GM10248 (cell line): ENCODE measurements at regions not wholly inside any gene's neighbourhood (a gene's known extent, or its start where the extent isn't known, plus 50 kb on each side); places are given as distances from the start of the nearest gene placed in this dataset.

Experiments used
- CTCF ChIA-PET: fragments of 300-600 bp; sonication (Branson Sonifier 250); formaldehyde crosslinking; extraction: SDS; loops from one replicate; lab custom pipeline; 2021; ENCODE audit warnings: antibody characterized with exemption; lab: Yijun Ruan, JAX
- POLR2A ChIA-PET: fragments of 350-650 bp; sonication (Branson Sonifier 250); formaldehyde crosslinking; extraction: SDS; loops from one replicate; lab custom pipeline; 2020; ENCODE audit warnings: antibody characterized with exemption; lab: Yijun Ruan, JAX
- DNase-seq: peaks from one replicate; pipeline ENCODE4 v3.0.0; 2012; ENCODE audit errors: extremely low spot score
- TF ChIP-seq, protein P1 (sequence below): IDR thresholded peaks from 2 replicates; pipeline ENCODE4 v1.5.1; 2012; ENCODE audit warnings: mild to moderate bottlenecking, low read depth; ENCODE audit errors: extremely low read depth, missing control alignments, control extremely low read depth

DNA sequence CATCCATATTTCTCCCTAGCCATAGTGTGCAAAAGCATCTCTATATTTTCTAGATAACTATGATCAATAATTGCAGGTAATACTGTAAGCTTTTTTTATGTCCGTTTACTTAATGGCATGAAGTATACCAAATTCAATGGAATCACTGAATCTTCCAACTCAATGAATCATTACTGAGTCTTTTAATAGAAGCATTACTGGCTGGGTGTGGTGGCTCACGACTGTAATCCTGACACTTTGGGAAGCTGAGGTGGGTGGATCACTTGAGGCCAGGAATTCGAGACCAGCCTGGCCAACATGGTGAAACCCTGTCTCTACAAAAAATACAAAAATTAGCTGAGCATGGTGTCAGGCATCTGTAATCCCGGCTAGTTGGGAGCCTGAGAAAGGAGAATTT, 372.5 kb downstream of the BMPER start:
- TF ChIP-seq, protein P1, sequence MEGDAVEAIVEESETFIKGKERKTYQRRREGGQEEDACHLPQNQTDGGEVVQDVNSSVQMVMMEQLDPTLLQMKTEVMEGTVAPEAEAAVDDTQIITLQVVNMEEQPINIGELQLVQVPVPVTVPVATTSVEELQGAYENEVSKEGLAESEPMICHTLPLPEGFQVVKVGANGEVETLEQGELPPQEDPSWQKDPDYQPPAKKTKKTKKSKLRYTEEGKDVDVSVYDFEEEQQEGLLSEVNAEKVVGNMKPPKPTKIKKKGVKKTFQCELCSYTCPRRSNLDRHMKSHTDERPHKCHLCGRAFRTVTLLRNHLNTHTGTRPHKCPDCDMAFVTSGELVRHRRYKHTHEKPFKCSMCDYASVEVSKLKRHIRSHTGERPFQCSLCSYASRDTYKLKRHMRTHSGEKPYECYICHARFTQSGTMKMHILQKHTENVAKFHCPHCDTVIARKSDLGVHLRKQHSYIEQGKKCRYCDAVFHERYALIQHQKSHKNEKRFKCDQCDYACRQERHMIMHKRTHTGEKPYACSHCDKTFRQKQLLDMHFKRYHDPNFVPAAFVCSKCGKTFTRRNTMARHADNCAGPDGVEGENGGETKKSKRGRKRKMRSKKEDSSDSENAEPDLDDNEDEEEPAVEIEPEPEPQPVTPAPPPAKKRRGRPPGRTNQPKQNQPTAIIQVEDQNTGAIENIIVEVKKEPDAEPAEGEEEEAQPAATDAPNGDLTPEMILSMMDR = no peak
- ChIA-PET CTCF (interaction anchor here (2.6 kb wide), 1 partner anchor 11 kb away, joined by 7 read pairs; no protein-coding TSS in a partner anchor), POLR2A (no interaction called here)
- no peak for DNase-seq

GRCh38 chr7:34281260-34281659, 375.9 kb downstream of the BMPER start:
- ChIA-PET POLR2A (no interaction called here), CTCF (interaction anchor here (1.7 kb wide), 1 partner anchor 38 kb away, joined by 4 read pairs; no protein-coding TSS in a partner anchor)
- no peak for DNase-seq
- TF ChIP-seq, protein P1 = no peak

DNA sequence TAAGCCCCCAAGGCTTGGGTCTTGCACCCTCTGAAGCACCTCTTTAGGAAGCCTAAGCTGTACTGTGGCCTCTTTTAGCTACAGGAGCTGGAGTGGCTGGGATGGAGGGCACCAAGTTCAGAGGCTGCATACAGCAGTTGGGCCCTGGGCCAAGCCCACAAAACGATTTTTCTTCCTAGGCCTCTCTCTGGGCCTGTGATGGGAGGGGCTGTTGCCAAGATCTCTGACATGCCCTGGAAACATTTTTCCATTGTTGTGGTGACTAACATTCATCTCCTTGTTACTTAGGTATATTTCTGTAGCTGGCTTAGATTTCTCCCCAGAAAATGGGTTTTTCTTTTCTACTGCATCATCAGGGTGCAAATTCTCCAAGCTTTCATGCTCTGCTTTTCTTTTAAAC, 375.7 kb upstream of the NPSR1 start:
- TF ChIP-seq, protein P1 = no peak

DNA sequence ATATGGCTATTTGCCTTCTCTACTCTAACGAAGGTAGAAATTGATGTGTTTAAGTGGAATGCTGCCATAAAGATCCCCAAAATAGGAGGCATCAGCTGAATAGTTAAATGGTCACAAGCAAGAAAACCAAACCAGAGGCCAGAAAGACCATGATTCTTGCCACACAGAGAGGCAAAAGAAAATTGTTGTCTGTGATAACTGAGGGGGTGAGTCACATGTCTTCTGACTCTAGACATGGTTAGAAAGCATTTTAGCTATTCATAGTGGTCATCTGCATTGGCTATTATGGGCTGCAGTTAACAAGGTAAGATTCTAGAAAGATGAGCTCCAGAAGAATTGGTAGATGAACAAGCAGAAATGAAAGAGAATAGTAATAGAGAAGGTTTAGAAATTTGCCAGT, 361.4 kb upstream of the NPSR1 start:
- TF ChIP-seq, protein P1 = no peak
- CTCF ChIA-PET = interaction anchor here (2.7 kb wide), 1 partner anchor 25 kb away, joined by 8 read pairs; no protein-coding TSS in a partner anchor
- no peak for DNase-seq
- POLR2A ChIA-PET = no interaction called here

More for the DNA sequence above, 375.7 kb upstream of the NPSR1 start:
- CTCF ChIA-PET = no interaction called here
- DNase-seq = no peak
- POLR2A ChIA-PET = no interaction called here

DNA sequence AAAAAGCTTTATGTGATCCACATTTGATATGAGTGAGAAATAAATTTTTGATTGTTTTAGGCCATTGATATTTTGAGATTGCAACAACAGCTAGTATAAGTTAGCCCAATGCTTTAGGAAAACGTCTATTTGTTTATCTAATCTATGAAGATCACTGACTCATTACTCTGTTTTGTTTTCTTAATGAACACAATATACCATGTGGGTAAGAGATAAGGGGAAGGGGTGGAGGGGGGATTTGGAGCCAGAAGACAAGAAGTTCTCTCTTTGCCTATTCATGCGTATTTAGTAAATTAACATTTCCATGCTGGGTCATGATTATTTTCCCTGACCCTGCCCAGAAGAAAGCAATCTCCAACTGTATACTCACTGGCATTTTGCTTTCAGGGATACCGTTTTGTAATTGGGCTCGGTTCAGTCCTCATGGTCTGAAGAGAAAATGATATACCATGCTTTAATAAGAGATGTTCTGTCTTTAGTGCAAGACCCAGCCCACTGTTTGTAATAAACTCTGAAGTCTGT, 359.5 kb upstream of the NPSR1 start:
- ChIA-PET CTCF (interaction anchor here (1.1 kb wide), 1 partner anchor 22 kb away, joined by 6 read pairs; no protein-coding TSS in a partner anchor), POLR2A (no interaction called here)
- no peak for DNase-seq
- TF ChIP-seq, protein P1 = no peak

- TF ChIP-seq, protein P1 = no peak
- POLR2A ChIA-PET = no interaction called here
- no peak for DNase-seq
- CTCF ChIA-PET = no interaction called here
These were observed 359.0 kb upstream of the NPSR1 start for GRCh38 chr7:34299066-34299465.
